HG02885 (cell line): ENCODE measurements at regions not wholly inside any gene's neighbourhood (a gene's known extent, or its start where the extent isn't known, plus 50 kb on each side); places are given as distances from the start of the nearest gene placed in this dataset.

Source experiments
- ATAC-seq: cut with Tn5 transposase; IDR thresholded peaks from one replicate; pipeline ENCODE4 v1.9.1; 2021; ENCODE audit warnings: mild to moderate bottlenecking; ENCODE audit not compliant: unreplicated experiment, poor library complexity

DNA sequence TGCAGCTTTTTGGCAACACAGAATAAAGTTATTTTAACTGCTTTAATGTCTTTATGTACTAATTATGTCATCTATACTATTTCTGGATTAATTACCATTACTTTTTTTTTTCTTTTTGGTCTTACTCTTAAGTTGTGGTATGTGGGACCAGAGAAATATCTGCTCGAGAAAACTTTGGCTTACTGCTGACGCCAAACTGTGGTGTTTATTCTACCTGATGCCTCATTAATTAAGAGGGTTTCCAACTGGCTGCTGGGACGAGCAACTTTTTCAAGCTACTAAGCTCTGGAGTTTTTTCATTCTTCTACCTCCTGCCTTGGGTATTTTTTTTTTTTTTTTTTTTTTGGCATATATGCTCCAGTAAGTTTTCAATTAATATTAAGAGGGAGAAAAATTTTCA, 1257.5 kb downstream of the FSCB start:
- no peak for ATAC-seq

DNA sequence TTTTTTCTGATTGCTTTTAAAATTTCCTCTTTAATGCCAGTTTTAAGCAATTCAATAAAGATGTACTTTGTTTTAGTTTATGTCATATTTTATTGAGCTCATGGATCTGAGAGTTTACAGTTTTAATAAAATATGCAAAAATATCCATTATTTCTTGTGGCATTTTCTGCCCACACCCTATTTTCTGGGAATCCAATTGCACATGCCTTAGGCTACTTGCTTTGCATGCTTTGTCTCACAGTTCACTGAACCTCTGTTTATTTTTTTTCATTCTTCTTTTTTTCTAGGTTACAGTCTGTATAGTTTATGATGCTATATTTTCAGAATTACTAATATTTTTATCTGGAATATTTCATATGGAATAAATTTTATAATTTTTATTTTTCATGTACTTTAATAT, 1258.0 kb downstream of the FSCB start:
- ATAC-seq = no peak

DNA sequence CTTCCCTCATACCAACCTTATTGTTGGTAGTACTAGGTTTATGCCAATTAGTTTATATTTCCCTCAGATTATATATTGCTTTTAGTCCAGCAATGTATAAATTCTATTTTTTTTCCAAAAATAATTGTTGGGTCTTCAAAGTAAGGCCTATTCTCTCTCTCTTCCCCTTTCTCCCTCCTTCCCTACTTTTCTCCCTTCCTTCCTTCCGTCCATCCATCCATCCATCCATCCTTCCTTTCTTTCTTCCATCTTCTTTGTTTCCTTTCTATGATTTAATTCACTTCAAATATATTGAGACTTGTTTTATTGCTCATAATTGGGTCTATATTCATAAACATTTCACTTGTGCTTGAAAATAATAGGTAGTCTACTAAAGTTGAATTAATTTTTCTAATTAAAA, 1259.2 kb downstream of the FSCB start:
- ATAC-seq = no peak

DNA sequence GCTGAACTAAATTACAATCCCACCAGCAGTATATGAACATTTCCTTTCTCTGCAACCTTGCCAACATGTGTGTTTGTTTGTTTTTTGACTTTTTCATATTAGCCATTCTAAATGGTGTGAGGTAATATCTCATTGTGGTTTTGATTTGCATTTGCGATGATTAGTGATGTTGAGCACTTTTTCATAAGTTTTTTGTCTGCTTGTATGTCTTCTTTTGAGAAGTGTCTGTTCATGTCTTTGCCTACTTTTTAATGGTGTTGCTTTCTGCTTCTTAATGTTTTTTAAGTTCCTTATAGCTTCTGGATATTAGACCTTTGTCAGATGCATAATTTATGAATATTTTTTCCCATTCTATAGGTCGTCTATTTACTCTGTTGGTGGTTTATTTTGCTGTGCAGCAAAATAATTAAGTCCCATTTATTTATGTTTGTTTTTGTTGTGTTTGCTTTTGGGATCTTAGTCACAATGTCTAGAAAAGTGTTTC, 1262.9 kb downstream of the FSCB start:
- no peak for ATAC-seq

DNA sequence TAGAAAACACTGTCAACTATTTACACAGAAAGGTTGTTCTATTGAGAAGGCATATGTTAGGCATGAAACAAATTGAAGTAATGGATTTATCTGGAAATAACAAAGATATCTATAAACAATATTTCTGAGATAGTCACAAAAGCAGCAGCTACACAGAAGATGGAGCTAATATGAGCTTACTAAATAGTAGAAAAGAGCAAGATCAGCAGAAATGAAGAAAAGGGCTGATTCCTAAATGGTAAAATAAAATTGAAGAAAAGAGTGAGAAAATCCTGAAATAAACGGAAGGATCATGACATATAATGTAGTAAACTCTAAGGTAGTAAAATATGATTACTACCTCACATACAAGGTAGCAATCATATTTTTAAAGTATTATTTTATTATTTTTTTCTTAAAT, 1263.9 kb downstream of the FSCB start:
- ATAC-seq = no peak

DNA sequence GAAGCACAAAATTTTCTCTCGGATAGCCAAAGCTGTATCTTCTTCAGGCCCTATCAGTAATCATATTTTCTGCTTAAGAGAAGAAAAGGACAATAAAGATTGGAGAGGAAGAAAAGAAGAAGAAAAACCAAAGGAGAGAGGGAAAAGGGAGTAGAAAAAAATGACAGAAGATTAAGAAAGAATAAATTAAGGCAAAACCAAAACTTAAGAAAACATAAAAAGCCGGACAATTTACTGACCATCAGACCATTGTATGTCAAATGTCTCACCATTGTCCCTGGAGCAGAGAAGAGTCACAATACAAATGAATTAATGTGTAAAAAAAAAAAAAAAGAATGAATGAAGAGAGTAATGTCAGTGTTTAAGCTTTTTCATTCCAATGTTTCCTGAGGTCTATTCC, 1274.8 kb downstream of the FSCB start:
- no peak for ATAC-seq

DNA sequence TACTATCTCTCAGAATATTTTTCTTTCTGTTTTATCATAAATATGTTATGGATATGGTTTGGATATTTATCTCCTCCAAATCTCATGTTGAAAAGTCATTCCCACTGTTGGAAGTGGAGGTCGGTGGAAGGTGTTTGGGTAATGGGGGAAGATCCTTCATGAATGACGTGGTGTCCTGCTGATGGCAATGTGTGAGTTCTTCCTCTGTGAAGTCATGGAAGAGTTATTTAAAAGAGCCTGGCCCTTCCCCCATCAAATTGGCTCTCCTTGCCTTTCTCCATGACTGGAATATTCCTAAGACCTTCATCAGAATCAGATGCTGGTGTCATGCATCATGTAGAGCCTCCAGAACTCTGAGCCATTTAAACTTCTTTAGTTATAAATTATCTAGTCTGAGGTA, 1291.6 kb downstream of the FSCB start:
- ATAC-seq = no peak

DNA sequence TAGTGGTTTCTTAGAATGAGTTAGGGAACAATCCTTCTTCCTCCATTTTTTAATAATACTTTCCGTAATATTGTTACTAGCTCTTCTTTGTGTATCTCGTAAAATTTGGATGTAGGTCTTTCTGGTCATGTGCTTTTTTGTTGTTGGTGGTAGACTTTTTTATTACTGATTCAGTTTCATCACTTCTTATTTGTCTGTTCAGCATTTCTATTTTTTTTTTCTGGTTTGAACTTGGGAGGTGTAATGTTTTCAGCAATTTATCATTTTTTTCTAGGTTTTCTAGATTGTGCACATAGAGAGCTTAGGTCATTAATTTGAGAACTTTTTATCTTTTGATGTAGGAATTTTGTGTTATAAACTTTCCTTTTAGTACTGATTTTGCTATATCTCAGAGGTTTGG, 1299.9 kb downstream of the FSCB start:
- no peak for ATAC-seq

DNA sequence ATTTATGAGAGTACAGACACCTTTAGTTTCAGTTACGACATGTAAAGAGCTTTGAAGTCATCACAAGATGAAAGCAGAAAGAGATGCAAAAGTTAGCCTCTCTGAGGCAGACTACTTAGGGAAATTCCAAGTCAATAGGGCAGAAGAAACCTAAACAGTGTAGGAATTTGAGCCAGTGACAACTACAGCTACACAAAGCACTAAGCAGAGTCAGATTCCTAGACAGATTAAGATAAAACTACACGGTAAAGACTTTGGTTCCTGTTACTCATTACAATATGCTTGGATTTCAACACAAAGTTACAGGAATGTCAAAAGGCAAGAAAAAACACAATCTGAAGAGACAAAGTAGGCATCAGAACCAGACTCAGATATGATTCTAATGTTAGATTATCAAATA, 1302.3 kb downstream of the FSCB start:
- no peak for ATAC-seq

DNA sequence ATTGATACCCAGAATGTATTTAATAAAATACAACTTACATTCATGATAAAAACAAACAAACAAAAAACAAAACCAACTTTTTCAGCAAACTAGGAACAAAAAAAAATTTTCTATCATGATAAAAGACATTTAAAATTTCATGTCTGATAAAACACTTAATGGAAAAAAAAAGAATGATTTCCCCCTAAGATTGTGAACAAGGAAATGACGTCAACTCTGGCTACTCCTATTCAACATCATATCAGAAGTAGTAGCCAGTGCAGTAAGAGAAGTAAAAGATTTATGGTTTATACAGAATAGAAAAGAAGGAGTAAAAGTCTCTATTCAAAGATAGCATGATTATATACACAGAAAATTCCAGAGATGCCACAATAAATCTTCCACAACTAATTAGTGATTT, 1306.6 kb downstream of the FSCB start:
- ATAC-seq = no peak

DNA sequence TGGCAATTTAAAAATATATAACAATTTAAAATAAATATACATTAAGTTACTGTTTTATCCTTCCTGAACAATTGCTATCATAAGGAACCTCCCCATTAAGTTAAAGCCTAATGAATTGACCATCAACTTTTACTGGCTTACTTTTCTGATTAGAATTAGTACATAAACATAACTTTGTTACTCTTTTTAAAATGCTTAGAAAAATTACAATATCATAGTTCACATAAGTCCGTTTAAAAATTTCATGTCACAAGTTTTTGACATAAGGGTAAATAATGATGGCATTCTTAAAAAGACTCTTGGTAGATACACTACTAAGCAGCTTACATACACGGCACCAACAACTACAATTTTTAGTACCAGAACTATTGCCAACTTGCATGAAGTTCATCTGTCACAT, 1308.6 kb downstream of the FSCB start:
- no peak for ATAC-seq

DNA sequence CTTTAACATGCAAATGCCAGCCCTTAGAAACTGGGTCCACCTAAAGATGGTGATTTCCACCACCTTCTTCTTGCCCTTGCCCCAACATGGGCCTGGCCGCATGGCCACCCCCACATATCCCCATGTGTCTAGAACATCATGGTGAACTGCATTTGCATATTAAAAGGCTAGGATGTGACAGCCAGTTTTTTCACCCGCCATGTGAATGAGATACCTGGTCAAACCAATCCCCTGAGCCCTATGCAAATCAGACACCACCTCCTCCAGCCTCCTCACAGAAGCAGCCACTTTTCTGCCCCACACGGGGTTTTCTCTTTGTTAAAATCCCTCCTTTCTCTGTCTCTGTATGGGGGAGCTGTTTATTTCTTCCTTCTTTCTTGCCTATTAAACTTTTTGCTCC, 1322.5 kb downstream of the FSCB start:
- no peak for ATAC-seq

DNA sequence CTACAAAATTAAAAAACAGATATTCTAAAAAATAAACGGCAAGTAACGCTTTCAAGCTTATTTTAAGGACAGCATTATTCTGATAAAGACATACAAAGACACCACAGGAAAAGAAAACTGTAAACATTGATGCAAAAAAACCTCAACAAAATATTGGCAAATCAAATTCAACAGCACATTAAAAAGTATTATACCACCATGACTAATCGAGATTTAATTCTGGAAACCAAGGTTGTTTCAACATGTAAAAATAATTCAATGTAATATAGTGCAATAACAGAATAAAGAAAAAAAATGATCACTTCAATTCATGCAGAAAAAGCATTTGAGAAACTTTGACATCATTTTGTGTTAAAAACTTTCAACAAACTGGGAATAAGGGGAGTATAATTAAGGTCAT, 1323.2 kb downstream of the FSCB start:
- ATAC-seq = no peak

DNA sequence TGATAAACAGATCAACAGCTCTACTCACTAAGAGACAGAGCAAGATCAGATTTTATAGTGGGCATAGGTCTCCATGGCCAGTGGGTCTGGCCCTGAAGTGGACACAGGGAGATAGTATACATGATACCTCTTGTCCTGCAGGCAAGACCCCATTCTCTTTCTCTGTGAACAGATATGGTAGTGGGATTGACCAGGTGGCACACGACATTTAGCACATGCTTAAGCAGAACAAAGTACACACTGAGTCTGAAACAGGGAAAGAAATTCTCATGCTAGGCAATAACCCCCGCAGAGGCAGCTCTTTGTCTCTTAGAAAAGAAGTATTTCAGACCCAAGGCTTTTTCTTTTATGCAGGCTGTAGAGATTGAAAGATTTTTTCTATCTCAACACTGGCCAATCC, 1331.2 kb downstream of the FSCB start:
- no peak for ATAC-seq

DNA sequence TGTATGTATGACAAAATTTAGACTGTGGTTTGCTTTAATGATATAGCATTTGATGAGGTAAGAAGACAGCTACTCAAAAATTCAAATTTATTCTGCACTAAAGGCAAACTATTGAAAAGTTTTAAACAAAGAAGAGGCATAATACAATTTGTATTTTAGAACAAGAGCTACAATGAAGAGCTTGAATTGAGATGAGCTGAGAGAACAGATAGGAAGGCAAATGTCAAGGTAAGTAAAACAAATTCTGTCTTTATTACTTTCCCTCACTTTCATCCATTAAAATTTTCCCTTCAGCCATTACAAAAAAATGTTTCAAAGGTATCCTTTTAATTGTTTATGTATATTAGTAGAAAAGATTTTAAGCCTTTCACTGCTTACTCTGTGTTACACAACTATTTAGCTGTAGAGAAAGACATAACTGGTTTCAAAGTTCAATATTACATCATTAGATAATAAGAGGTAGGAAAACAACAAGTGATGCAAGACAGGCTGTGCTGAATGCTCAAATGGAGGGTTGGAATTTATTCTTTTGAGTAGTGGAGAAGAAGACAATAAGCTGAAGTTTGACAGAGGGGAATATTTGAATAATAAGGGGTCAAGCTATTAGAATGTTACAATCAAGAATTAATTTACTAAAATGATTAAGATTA, 1334.1 kb downstream of the FSCB start:
- no peak for ATAC-seq

DNA sequence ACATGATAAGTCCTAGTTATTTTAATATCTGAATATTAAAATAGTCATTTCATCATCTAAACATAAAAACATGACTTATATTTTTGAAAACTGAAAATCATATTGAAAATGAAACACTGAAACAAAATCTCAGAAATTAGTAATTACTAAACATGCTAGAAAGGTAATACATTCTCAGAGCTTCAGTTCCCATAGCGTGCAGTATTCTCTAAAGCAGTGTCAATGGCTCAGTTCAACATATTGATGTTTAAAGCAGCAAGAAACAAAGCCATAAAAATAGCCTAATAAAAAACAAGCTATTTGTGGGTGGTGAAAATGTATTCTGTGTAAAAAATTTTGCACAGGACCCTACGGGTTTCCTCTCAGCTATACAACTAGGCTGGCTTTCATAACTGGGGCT, 1337.4 kb downstream of the FSCB start:
- ATAC-seq = no peak

DNA sequence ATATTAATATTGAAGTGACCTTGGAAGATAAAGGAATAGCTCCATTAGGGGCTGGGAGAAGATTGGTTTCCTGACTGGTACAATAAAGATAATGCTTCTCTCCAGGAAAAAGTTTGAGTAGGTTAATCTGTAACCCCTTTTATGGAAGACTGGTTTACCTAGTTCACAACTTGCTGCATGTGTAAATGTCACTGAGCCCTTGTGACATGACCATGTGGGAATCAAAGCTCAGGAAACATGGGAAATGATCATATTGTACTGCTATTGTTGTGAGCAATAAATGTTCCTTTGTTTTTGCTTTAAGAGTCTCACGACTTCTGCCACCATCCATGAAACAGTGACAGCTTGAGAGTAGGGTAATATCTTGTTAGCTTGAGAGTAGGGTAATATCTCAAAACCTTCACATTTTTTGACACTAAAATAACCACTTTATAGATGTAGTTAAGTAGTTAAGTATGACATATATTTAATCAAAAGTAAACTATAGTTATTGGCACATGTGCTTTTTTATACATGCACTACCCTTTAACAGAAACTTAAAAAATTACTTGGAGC, 1338.6 kb downstream of the FSCB start:
- ATAC-seq = no peak

DNA sequence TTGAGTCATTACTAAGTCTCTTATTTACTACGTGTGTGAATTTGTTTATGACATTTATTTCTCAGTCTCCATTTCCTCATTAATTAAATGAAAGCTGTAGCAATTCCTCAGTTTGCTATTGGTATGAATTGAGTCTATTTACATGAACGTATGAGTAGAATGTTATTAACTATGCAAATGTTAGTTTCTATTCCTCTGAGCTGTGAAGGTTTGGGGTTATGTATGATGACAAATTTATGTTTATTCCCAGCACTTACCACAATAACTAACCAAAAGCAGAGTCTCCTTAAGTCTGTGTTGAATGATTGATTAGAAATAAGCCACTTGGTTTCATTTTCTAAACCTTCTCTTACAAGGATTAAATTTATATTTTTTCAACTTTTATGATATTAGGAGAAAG, 1340.9 kb downstream of the FSCB start:
- ATAC-seq = no peak

DNA sequence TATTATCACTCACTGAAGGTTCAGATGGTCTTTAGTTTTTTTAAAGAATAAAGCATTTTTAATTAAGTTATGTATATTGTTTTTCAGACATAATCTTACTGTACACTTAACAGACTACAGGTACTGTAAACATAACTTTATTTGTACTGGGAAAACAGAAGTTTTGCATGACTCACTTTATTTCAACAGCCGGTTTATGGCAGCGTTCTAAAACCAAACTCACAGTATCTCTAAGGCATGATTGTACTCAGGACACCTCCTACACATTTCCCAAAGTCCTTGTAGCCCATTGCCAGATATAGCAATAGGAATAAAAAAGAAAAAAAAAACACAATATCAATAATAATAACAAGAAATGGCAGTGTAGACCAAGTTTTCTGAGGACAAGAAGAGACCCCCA, 1341.4 kb downstream of the FSCB start:
- ATAC-seq = no peak

DNA sequence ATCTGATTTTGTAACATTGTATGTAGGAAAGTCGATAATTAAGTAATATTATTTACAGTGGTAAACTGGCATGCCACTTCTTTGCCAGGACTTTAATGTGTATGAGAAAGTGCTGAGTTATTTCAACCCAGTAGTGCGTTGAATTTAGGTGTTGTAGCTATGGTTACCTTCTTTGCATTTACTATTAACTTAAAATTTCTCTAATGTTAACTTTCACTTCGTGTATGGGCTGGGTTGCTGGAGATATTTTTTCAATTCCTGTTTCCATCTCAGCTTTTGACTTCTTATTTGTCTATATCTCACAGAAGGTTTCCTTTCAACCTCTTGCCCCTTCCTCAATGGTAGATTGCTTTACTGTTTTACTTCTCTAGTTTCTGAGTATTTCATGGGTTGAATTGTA, 1345.6 kb downstream of the FSCB start:
- ATAC-seq = no peak

DNA sequence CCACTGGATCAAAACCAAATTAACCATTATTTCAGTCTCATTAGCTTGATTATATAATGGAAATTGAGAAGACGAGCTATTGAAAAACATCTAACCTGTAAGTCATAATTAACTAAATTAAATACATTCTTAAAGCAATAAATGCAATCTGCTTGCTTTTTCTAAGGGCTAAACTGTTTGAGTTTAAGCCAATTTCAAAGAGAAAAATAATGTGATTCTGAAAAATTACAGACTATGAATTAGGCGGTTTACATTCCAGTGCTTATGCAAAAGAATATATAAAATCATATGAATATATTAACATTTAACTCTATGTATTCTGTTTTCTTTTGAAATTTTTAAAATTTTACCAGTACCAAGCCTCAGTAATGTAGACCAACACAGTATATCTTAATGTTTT, 1349.4 kb downstream of the FSCB start:
- ATAC-seq = no peak

DNA sequence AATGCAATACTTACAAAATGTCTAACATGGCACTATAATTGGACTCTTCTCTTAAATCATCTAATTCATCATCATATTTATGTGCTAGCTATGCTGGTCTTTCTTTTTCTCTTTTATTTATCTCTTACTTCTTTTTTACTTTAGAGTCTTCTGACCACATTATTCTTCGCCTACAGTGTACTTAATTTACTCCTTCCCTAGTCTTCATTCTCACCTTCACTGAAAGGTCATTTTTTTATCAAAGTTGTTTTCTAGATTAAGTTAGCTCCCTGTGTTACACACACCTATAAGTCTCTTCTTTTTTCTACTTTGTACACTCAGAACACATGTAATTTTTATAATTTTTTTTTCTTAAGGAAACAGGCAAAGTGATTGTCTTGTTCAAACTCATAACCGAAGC, 1351.2 kb downstream of the FSCB start:
- ATAC-seq = no peak

DNA sequence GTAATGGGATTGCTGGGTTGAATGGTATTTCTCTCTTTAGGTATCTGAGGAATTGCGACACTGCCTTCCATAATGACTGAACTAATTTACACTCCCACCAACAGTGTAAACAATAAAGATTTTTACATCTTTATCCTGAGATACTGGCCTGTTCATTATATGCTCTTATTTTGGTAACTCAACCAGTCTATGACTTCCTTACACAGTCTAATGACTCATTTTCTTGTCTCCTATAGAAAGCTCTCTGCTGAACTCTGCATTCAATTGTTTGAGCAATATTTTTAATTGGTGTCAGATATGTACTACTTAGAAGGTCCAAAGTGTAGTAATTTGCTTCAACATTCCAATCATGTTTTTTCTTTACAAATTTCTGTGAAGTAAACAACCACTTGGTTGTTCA, 1351.8 kb downstream of the FSCB start:
- no peak for ATAC-seq
